Lower lobe of right lung (tissue), 2 donors: ENCODE measurements at regions not wholly inside any gene's neighbourhood (a gene's known extent, or its start where the extent isn't known, plus 50 kb on each side); places are given as distances from the start of the nearest gene placed in this dataset.

Source experiments
- ATAC-seq, 2 donors: fragments of 200-7000 bp; cut with Tn5 transposase; one replicate each; pipeline ENCODE4 v1.9.1; 2020 to 2022; ENCODE audit warnings: mild to moderate bottlenecking in 2 of 2, moderate library complexity in 2 of 2
- DNase-seq: peaks from one replicate; pipeline ENCODE4 v3.0.0-alpha.2; 2020
- H3K27ac ChIP-seq: fragments of 200-600 bp; one replicate; pipeline ENCODE4 v1.8.0; 2022
- H3K27me3 ChIP-seq: fragments of 200-600 bp; one replicate; pipeline ENCODE4 v1.8.0; 2022; ENCODE audit warnings: low read depth
- H3K36me3 ChIP-seq: fragments of 200-600 bp; one replicate; pipeline ENCODE4 v1.8.0; 2022; ENCODE audit warnings: mild to moderate bottlenecking
- H3K4me1 ChIP-seq: fragments of 200-600 bp; one replicate; pipeline ENCODE4 v1.8.0; 2022
- H3K4me3 ChIP-seq: fragments of 200-600 bp; one replicate; pipeline ENCODE4 v1.8.0; 2022; ENCODE audit warnings: mild to moderate bottlenecking
- H3K9me3 ChIP-seq: fragments of 200-600 bp; one replicate; pipeline ENCODE4 v1.8.0; 2022
- intact Hi-C: fragments of 100-400 bp; cut with DNase I; formaldehyde crosslinking; loops from one replicate; pipeline ENCODE4 v1.11.0; 2022
- TF ChIP-seq, protein P1 (sequence below): fragments of 200-600 bp; IDR thresholded peaks from one replicate; pipeline ENCODE4 v1.8.0; 2022; ENCODE audit warnings: antibody characterized with exemption, mild to moderate bottlenecking
- donor health status: DM: no; HTN: yes; CAD: no; lungs with severe emphysema.

DNA sequence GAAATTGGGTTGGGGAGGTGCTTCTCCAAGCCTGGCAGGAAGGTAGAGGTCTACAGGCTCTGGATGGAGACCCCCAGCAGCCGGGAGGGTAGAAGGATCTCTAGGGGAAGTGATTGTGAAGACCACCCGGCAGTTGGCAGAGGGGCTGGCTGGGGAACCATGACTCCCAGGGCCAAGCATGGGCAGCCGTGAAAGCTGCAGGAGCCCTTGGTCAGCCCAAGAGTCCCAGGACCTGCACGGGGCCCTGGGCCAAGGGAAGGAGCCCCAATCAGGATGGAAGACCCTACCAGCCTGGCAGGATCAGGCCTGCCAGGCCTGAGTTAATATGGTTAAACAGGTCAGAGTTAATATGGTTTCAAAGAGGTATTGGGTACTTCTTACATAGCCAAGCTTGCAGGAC, 126.3 kb upstream of the NANOS1 start:
- DNase-seq (no peak), ATAC-seq (no peak)
- no peaks in the 10 kb centered on the region for H3K4me1 ChIP-seq
- no peak overlapping the region for H3K4me3 ChIP-seq
- H3K27ac ChIP-seq: no peak overlapping the region
- H3K36me3 ChIP-seq: no peaks in the 10 kb centered on the region
- intact Hi-C loops: no loop called here
- H3K9me3 ChIP-seq: no peaks in the 10 kb centered on the region
- TF ChIP-seq, protein P1, sequence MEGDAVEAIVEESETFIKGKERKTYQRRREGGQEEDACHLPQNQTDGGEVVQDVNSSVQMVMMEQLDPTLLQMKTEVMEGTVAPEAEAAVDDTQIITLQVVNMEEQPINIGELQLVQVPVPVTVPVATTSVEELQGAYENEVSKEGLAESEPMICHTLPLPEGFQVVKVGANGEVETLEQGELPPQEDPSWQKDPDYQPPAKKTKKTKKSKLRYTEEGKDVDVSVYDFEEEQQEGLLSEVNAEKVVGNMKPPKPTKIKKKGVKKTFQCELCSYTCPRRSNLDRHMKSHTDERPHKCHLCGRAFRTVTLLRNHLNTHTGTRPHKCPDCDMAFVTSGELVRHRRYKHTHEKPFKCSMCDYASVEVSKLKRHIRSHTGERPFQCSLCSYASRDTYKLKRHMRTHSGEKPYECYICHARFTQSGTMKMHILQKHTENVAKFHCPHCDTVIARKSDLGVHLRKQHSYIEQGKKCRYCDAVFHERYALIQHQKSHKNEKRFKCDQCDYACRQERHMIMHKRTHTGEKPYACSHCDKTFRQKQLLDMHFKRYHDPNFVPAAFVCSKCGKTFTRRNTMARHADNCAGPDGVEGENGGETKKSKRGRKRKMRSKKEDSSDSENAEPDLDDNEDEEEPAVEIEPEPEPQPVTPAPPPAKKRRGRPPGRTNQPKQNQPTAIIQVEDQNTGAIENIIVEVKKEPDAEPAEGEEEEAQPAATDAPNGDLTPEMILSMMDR: no peak
- H3K27me3 ChIP-seq: no peaks in the 10 kb centered on the region

DNA sequence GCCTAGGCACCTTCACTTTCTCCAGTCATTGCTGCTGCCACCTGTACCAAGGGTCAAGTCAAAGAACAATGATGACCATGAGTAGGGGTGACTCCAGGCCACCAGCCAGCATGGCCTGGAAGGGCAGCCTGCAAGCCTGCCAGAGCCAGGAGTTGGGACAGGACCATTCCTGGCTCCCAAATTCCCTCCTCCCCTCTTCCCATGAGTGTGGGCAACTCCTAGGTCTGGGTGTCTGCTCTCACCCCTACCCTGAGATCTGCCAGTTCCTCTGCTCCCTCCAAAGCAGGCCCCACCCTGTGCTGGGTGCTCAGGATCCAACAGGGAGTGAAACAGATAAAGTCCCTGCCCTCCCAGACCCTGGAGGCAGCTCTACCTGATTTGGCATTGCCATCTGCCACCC, 125.8 kb upstream of the NANOS1 start:
- H3K4me3 ChIP-seq: no peak overlapping the region
- intact Hi-C loops: no loop called here
- ATAC-seq (no peak), DNase-seq (no peak)
- no peak overlapping the region for H3K27ac ChIP-seq
- no peaks in the 10 kb centered on the region for H3K27me3 ChIP-seq
- no peaks in the 10 kb centered on the region for H3K4me1 ChIP-seq
- no peaks in the 10 kb centered on the region for H3K36me3 ChIP-seq
- H3K9me3 ChIP-seq: no peaks in the 10 kb centered on the region
- TF ChIP-seq, protein P1: no peak

DNA sequence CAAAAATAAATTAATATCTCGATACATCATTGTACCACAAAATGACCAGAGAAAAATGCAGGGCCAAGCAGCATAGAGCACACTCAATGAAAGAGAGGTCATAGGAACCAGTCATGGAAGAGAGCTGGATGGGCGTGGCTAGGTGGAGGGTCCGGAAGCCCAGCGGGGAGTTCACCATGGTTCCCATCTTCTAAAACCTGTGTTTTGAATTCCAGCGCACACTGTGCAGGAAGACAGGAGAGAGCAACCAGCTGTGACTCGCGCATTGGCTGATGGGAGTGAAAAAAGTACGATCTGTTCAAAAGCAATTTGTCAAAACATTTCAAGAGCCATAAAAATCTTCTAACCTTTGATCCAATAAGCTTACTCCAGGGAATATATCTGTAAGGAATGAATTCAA, 125.2 kb upstream of the NANOS1 start:
- no peaks in the 10 kb centered on the region for H3K9me3 ChIP-seq
- ATAC-seq: no peak

DNA sequence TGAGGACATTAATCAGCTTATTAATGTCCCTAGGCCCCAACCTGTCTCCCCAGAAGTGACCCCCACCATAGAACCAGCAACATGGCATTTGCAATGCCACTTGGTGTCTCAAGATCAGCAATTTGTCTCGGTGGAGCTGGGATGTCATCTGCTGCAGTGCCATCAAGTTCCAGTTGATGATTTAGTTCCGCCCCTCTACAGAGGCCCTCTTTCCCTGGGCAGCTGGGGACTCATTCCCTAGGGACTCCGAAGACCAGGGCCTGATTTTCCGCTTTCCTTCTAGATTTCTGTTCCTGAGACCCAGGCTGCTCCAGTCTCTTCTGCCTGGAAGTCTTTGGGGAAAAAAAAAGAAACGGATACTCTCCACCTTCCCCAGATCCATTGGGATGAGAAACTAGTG, 122.5 kb upstream of the NANOS1 start:
- H3K27ac ChIP-seq: no peak overlapping the region
- DNase-seq (no peak), ATAC-seq (no peak)
- no peak overlapping the region for H3K4me3 ChIP-seq
- no peaks in the 10 kb centered on the region for H3K4me1 ChIP-seq
- no peaks in the 10 kb centered on the region for H3K9me3 ChIP-seq
- no peaks in the 10 kb centered on the region for H3K27me3 ChIP-seq
- intact Hi-C loops: no loop called here
- TF ChIP-seq, protein P1: no peak
- no peaks in the 10 kb centered on the region for H3K36me3 ChIP-seq

More for the DNA sequence above, 125.2 kb upstream of the NANOS1 start:
- DNase-seq: no peak
- intact Hi-C loops: no loop called here
- TF ChIP-seq, protein P1: no peak
- Histone ChIP-seq H3K27me3 (no peaks in the 10 kb centered on the region), H3K4me1 (no peaks in the 10 kb centered on the region), H3K27ac (no peak overlapping the region), H3K4me3 (no peak overlapping the region), H3K36me3 (no peaks in the 10 kb centered on the region)

DNA sequence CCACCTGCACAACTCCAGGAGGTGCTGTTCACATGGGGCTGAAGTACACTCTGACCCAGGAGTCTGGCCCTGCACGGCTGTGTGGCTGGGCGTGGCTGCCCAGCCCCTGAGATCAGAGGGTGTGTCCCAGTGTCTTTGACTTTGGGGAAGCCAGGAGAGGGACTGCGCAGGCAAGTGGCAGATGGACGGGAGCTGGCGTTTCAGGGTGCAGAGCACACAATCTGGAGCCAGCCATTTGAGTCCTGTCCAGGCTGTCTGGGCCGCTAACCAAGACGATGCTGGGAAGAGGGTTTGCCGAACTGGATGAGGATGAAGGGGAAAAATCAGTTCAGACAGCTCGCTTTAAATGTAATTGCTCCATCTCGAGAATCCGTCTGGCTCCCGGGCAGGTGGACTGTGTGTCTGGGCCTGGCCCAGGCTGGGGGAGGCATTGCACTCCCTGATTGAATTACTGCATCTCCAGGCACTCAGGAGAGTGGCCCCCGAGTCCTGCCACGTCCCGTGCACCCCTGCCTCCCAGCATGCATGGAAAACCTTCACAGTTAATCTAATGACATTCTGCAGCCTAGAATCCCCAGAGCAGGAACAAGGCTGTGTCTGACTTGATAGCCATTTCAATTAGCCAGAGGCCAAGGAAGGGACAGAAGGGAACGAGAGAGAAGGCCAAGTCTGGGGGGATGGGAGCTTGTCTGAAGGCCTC, 120.8 kb upstream of the NANOS1 start:
- DNase-seq (no peak), ATAC-seq (peak in 1 of 2 donors; percentile 11)
- Histone ChIP-seq H3K9me3 (no peaks in the 10 kb centered on the region), H3K4me3 (no peak overlapping the region), H3K27ac (no peak overlapping the region), H3K36me3 (no peaks in the 10 kb centered on the region), H3K4me1 (no peaks in the 10 kb centered on the region), H3K27me3 (no peaks in the 10 kb centered on the region)
- TF ChIP-seq, protein P1: no peak
- intact Hi-C loops: no loop called here
